Trophoblast cell (in vitro differentiated cells and primary cell): ENCODE measurements at regions not wholly inside any gene's neighbourhood (a gene's known extent, or its start where the extent isn't known, plus 50 kb on each side); places are given as distances from the start of the nearest gene placed in this dataset.

Experiments used
- DNase-seq, 2 donors: peaks; one replicate each; pipeline ENCODE4 v3.0.0-alpha.2; 2016
- H2AFZ ChIP-seq: 2 replicates; pipeline ENCODE4 v1.6.1; 2013; ENCODE audit warnings: low read length, moderate library complexity, mild to moderate bottlenecking; ENCODE audit not compliant: insufficient read depth, poor library complexity
- H2AK5ac ChIP-seq: 2 replicates; pipeline ENCODE4 v1.6.1; 2013; ENCODE audit warnings: mild to moderate bottlenecking, low read length
- H2BK120ac ChIP-seq: 2 replicates; pipeline ENCODE4 v1.6.1; 2013; ENCODE audit warnings: low read length, mild to moderate bottlenecking, moderate library complexity; ENCODE audit not compliant: insufficient read depth, poor library complexity
- H2BK12ac ChIP-seq: 2 replicates; pipeline ENCODE4 v1.6.1; 2013; ENCODE audit warnings: mild to moderate bottlenecking, low read length, moderate library complexity
- H2BK5ac ChIP-seq: 2 replicates; pipeline ENCODE4 v1.6.1; 2013; ENCODE audit warnings: low read length, low read depth, moderate library complexity, mild to moderate bottlenecking; ENCODE audit not compliant: poor library complexity
- H3K14ac ChIP-seq: 2 replicates; pipeline ENCODE4 v1.6.1; 2013; ENCODE audit warnings: mild to moderate bottlenecking, low read length
- H3K18ac ChIP-seq: 2 replicates; pipeline ENCODE4 v1.6.1; 2013; ENCODE audit warnings: mild to moderate bottlenecking, low read length
- H3K23ac ChIP-seq: 2 replicates; pipeline ENCODE4 v1.6.1; 2013; ENCODE audit warnings: low read length
- H3K27ac ChIP-seq: 2 replicates; pipeline ENCODE4 v1.5.1; 2013; ENCODE audit warnings: low read depth, mild to moderate bottlenecking, inconsistent platforms, low read length, moderate library complexity
- H3K27me3 ChIP-seq: 2 replicates; pipeline ENCODE4 v1.6.1; 2013; ENCODE audit warnings: inconsistent platforms, mild to moderate bottlenecking, low read length, moderate library complexity; ENCODE audit not compliant: insufficient read depth
- H3K36me3 ChIP-seq, 2 experiments: 1 replicate in 1 of 2; 2 replicates in 1 of 2; pipeline ENCODE4 v1.6.1; 2013; ENCODE audit warnings: low read length in 2 of 2, mild to moderate bottlenecking in 2 of 2, moderate library complexity in 1 of 2; ENCODE audit not compliant: insufficient read depth in 2 of 2, control insufficient read depth in 1 of 2
- H3K4ac ChIP-seq: 2 replicates; pipeline ENCODE4 v1.6.1; 2013; ENCODE audit warnings: low read depth, mild to moderate bottlenecking, low read length, moderate library complexity
- H3K4me1 ChIP-seq, 2 experiments: 1 replicate in 1 of 2; 2 replicates in 1 of 2; pipeline ENCODE4 v1.6.1; 2013; ENCODE audit warnings: low read length in 2 of 2, mild to moderate bottlenecking in 2 of 2, moderate library complexity in 1 of 2; ENCODE audit not compliant: insufficient read depth in 2 of 2, control insufficient read depth in 1 of 2
- H3K4me2 ChIP-seq: 2 replicates; pipeline ENCODE4 v1.6.1; 2013; ENCODE audit warnings: inconsistent platforms, mild to moderate bottlenecking, low read length, moderate library complexity
- H3K4me3 ChIP-seq: 2 replicates; pipeline ENCODE4 v1.5.1; 2013; ENCODE audit warnings: mild to moderate bottlenecking, low read depth, low read length, inconsistent platforms
- H3K79me1 ChIP-seq: one replicate; pipeline ENCODE4 v1.6.1; 2013; ENCODE audit warnings: low read length
- H3K79me2 ChIP-seq: 2 replicates; pipeline ENCODE4 v1.6.1; 2013; ENCODE audit warnings: low read length, mild to moderate bottlenecking; ENCODE audit not compliant: control insufficient read depth, insufficient read depth, poor library complexity
- H3K9ac ChIP-seq: 2 replicates; pipeline ENCODE4 v1.6.1; 2013; ENCODE audit warnings: mild to moderate bottlenecking, low read length
- H3K9me3 ChIP-seq: 2 replicates; pipeline ENCODE4 v1.6.1; 2013; ENCODE audit warnings: low read depth, mild to moderate bottlenecking, control low read depth, inconsistent platforms, low read length; ENCODE audit not compliant: insufficient read depth
- H4K12ac ChIP-seq: 2 replicates; pipeline ENCODE4 v1.6.1; 2013; ENCODE audit warnings: low read depth, mild to moderate bottlenecking, low read length, moderate library complexity
- H4K8ac ChIP-seq: 2 replicates; pipeline ENCODE4 v1.6.1; 2013; ENCODE audit warnings: low read depth, mild to moderate bottlenecking, low read length, moderate library complexity
- H4K91ac ChIP-seq: one replicate; pipeline ENCODE4 v1.6.1; 2013; ENCODE audit warnings: low read depth, mild to moderate bottlenecking, low read length, moderate library complexity
- WGBS: extraction: QIAGEN DNeasy Blood & Tissue Kit; methylation state at CpG from one replicate; pipeline ENCODE4 v1.1.7; 2013; ENCODE audit warnings: missing lambda C conversion rate; ENCODE audit not compliant: insufficient read length, insufficient coverage; ENCODE audit errors: extremely low coverage; 5-methylcytosine and 5-hydroxymethylcytosine counted together

GRCh38 chr15:98385752-98386381 is 262.5 kb upstream of the IGF1R start:
- H3K23ac ChIP-seq = no peak overlapping the region
- H3K79me1 ChIP-seq = no peaks in the 10 kb centered on the region
- WGBS = no CpG with 5 or more reads among the region's 11 CpGs
- no peak overlapping the region for H2BK120ac ChIP-seq
- peaks cover 3% of the 10 kb centered on the region for H3K9me3 ChIP-seq
- no peak overlapping the region for H3K18ac ChIP-seq
- DNase-seq = no peak
- H3K79me2 ChIP-seq = no peaks in the 10 kb centered on the region
- H3K9ac ChIP-seq = no peak overlapping the region
- no peak overlapping the region for H3K4me3 ChIP-seq
- no peak overlapping the region for H3K14ac ChIP-seq
- no peak overlapping the region for H3K4ac ChIP-seq
- H2BK12ac ChIP-seq = no peak overlapping the region
- no peak overlapping the region for H3K4me2 ChIP-seq
- H2AFZ ChIP-seq = no peak overlapping the region
- H4K8ac ChIP-seq = no peak overlapping the region
- H4K91ac ChIP-seq = no peak overlapping the region
- no peak overlapping the region for H2BK5ac ChIP-seq
- H3K36me3 ChIP-seq = no peaks in the 10 kb centered on the region
- no peak overlapping the region for H2AK5ac ChIP-seq
- no peaks in the 10 kb centered on the region for H3K27me3 ChIP-seq
- H4K12ac ChIP-seq = no peak overlapping the region
- no peak overlapping the region for H3K27ac ChIP-seq
- no peaks in the 10 kb centered on the region for H3K4me1 ChIP-seq

- Histone ChIP-seq H3K9me3 (peaks cover 3% of the 10 kb centered on the region), H3K79me1 (no peaks in the 10 kb centered on the region), H3K4me2 (no peak overlapping the region), H2BK12ac (no peak overlapping the region), H3K79me2 (no peaks in the 10 kb centered on the region), H2BK5ac (no peak overlapping the region), H3K9ac (no peak overlapping the region), H3K27ac (no peak overlapping the region), H2BK120ac (no peak overlapping the region), H3K23ac (peak overlapping the region; percentile 69), H3K36me3 (no peaks in the 10 kb centered on the region), H3K18ac (no peak overlapping the region), H3K4ac (no peak overlapping the region), H4K8ac (no peak overlapping the region), H2AFZ (no peak overlapping the region), H3K27me3 (no peaks in the 10 kb centered on the region), H4K91ac (no peak overlapping the region), H3K4me3 (no peak overlapping the region), H2AK5ac (no peak overlapping the region), H3K4me1 (no peaks in the 10 kb centered on the region), H3K14ac (no peak overlapping the region), H4K12ac (no peak overlapping the region)
- WGBS = no CpG with 5 or more reads among the region's 8 CpGs
- no peak for DNase-seq
These were observed 261.8 kb upstream of the IGF1R start for GRCh38 chr15:98386561-98386960.

GRCh38 chr15:98387866-98388265 is 260.5 kb upstream of the IGF1R start:
- H3K27me3 ChIP-seq = no peaks in the 10 kb centered on the region
- no peak overlapping the region for H2AFZ ChIP-seq
- no peaks in the 10 kb centered on the region for H3K36me3 ChIP-seq
- DNase-seq = no peak
- no peak overlapping the region for H3K9ac ChIP-seq
- H3K4ac ChIP-seq = no peak overlapping the region
- no peak overlapping the region for H2AK5ac ChIP-seq
- no peak overlapping the region for H2BK120ac ChIP-seq
- H3K4me2 ChIP-seq = no peak overlapping the region
- H3K79me1 ChIP-seq = no peaks in the 10 kb centered on the region
- no peak overlapping the region for H3K23ac ChIP-seq
- H3K14ac ChIP-seq = no peak overlapping the region
- H2BK12ac ChIP-seq = no peak overlapping the region
- no peak overlapping the region for H2BK5ac ChIP-seq
- no peak overlapping the region for H4K12ac ChIP-seq
- H3K27ac ChIP-seq = no peak overlapping the region
- no peak overlapping the region for H3K4me3 ChIP-seq
- H3K9me3 ChIP-seq = peaks cover 3% of the 10 kb centered on the region
- no peak overlapping the region for H4K8ac ChIP-seq
- H3K79me2 ChIP-seq = no peaks in the 10 kb centered on the region
- no peaks in the 10 kb centered on the region for H3K4me1 ChIP-seq
- WGBS = no CpG with 5 or more reads among the region's 2 CpGs
- H4K91ac ChIP-seq = no peak overlapping the region
- H3K18ac ChIP-seq = no peak overlapping the region

- no peaks in the 10 kb centered on the region for H3K79me2 ChIP-seq
- no peak overlapping the region for H2BK120ac ChIP-seq
- no peak overlapping the region for H2BK12ac ChIP-seq
- H3K9me3 ChIP-seq = peaks cover 3% of the 10 kb centered on the region
- no peaks in the 10 kb centered on the region for H3K4me1 ChIP-seq
- no CpG with 5 or more reads among the region's 7 CpGs for WGBS
- no peaks in the 10 kb centered on the region for H3K79me1 ChIP-seq
- H3K27me3 ChIP-seq = no peaks in the 10 kb centered on the region
- H4K8ac ChIP-seq = no peak overlapping the region
- H4K12ac ChIP-seq = no peak overlapping the region
- no peak for DNase-seq
- H2BK5ac ChIP-seq = no peak overlapping the region
- H2AFZ ChIP-seq = no peak overlapping the region
- H3K4me2 ChIP-seq = no peak overlapping the region
- no peak overlapping the region for H3K4me3 ChIP-seq
- H3K9ac ChIP-seq = no peak overlapping the region
- H3K36me3 ChIP-seq = no peaks in the 10 kb centered on the region
- no peak overlapping the region for H3K23ac ChIP-seq
- H3K4ac ChIP-seq = no peak overlapping the region
- no peak overlapping the region for H4K91ac ChIP-seq
- no peak overlapping the region for H2AK5ac ChIP-seq
- no peak overlapping the region for H3K27ac ChIP-seq
- no peak overlapping the region for H3K14ac ChIP-seq
- no peak overlapping the region for H3K18ac ChIP-seq
These were observed 257.3 kb upstream of the IGF1R start for GRCh38 chr15:98390946-98391530.
